Peyer's patch (tissue), 4 donors: ENCODE measurements at regions not wholly inside any gene's neighbourhood (a gene's known extent, or its start where the extent isn't known, plus 50 kb on each side); places are given as distances from the start of the nearest gene placed in this dataset.

Experiments used
- DNase-seq, 3 donors: peaks; one replicate each; pipeline ENCODE4 v3.0.0-alpha.2; 2017 to 2019
- H3K27ac ChIP-seq, 4 donors: fragments of 200-600 bp; sonication (generic); one replicate each; pipeline ENCODE4 v1.5.1; 2016 to 2019
- H3K27me3 ChIP-seq, 2 donors: fragments of 200-600 bp; sonication (generic); one replicate each; pipeline ENCODE4 v1.5.1; 2019
- H3K36me3 ChIP-seq, 3 donors: fragments of 200-600 bp; sonication (generic); one replicate each; pipeline ENCODE4 v1.5.1; 2016 to 2019
- H3K4me1 ChIP-seq, 4 donors: fragments of 200-600 bp; sonication (generic); one replicate each; pipeline ENCODE4 v1.5.1; 2016 to 2019
- H3K4me3 ChIP-seq, 4 donors: fragments of 200-600 bp; sonication (generic); 1 replicate in 3 of 4; 2 replicates in 1 of 4; pipeline ENCODE4 v1.5.1; 2016 to 2019; ENCODE audit warnings: mild to moderate bottlenecking in 1 of 4
- H3K9me3 ChIP-seq, 4 donors: fragments of 200-600 bp; sonication (generic); one replicate each; pipeline ENCODE4 v1.5.1; 2016 to 2019; ENCODE audit warnings: mild to moderate bottlenecking in 1 of 4
- POLR2A ChIP-seq, 2 donors: fragments of 450-650 bp; IDR thresholded peaks; one replicate each; pipeline ENCODE4 v1.5.1; 2017; ENCODE audit warnings: antibody characterized with exemption in 2 of 2, mild to moderate bottlenecking in 2 of 2, moderate library complexity in 2 of 2
- TF ChIP-seq, protein P1 (sequence below), 6 experiments: fragments of 450-650 bp in 4 of 6; fragments of 200-600 bp in 2 of 6; sonication (generic) in 1 of 6; IDR thresholded peaks; one replicate each; pipeline ENCODE4 v1.5.1; 2017 to 2019; ENCODE audit warnings: antibody characterized with exemption in 6 of 6, mild to moderate bottlenecking in 3 of 6, moderate library complexity in 1 of 6

DNA sequence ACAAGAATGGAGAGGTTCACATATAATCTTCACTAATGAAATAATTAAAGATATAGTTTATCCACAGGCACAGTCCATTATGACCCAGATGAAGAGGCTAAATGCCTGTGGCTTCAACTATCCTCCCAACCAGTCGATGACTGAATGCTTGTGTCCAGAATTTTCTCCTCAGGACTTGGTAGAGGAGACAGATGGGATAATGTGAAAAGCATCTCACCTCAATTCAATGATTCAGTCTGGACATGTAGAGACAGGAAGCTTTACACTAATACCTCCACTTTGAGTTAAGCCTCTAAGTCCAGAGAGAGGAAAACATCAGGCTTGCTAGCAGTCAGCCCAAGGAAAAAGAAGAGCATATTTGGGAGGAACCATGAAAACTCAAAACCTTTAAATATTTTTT, 59.1 kb upstream of the COL1A2 start:
- Histone ChIP-seq H3K27me3 (no peaks in the 10 kb centered on the region), H3K4me3 (no peak overlapping the region), H3K9me3 (no peaks in the 10 kb centered on the region), H3K4me1 (no peaks in the 10 kb centered on the region), H3K27ac (no peak overlapping the region), H3K36me3 (no peaks in the 10 kb centered on the region)
- no peak for DNase-seq
- TF ChIP-seq, protein P1, sequence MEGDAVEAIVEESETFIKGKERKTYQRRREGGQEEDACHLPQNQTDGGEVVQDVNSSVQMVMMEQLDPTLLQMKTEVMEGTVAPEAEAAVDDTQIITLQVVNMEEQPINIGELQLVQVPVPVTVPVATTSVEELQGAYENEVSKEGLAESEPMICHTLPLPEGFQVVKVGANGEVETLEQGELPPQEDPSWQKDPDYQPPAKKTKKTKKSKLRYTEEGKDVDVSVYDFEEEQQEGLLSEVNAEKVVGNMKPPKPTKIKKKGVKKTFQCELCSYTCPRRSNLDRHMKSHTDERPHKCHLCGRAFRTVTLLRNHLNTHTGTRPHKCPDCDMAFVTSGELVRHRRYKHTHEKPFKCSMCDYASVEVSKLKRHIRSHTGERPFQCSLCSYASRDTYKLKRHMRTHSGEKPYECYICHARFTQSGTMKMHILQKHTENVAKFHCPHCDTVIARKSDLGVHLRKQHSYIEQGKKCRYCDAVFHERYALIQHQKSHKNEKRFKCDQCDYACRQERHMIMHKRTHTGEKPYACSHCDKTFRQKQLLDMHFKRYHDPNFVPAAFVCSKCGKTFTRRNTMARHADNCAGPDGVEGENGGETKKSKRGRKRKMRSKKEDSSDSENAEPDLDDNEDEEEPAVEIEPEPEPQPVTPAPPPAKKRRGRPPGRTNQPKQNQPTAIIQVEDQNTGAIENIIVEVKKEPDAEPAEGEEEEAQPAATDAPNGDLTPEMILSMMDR (IDR thresholded peaks at IDR 0.05), result no peak
- TF ChIP-seq POLR2A (IDR thresholded peaks at IDR 0.05), result no peak

DNA sequence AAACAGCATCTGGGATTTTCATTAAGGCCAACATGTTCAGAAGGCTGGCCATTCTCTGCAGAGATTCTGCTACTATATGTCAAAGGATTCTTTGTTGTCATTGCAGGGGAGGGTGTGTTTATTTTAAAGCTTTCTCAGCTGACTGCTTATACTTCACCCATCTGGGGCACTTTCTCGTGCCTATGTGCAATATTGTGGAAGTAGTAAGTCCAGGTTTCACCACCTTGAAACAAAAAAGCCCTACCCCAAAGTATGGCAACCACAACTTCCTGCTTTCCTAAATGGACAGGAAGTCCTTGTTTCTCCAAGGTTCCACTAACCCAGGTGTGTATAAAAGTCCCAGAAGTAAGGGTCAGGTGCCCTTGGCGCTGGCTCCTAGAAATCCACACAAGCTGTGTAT, 58.7 kb upstream of the COL1A2 start:
- no peaks in the 10 kb centered on the region for H3K4me1 ChIP-seq
- no peak overlapping the region for H3K27ac ChIP-seq
- H3K36me3 ChIP-seq, result no peaks in the 10 kb centered on the region
- no peaks in the 10 kb centered on the region for H3K27me3 ChIP-seq
- H3K9me3 ChIP-seq, result no peaks in the 10 kb centered on the region
- H3K4me3 ChIP-seq, result no peak overlapping the region
- DNase-seq, result no peak
- TF ChIP-seq, protein P1 (IDR thresholded peaks at IDR 0.05), result no peak
- TF ChIP-seq POLR2A (IDR thresholded peaks at IDR 0.05), result no peak

DNA sequence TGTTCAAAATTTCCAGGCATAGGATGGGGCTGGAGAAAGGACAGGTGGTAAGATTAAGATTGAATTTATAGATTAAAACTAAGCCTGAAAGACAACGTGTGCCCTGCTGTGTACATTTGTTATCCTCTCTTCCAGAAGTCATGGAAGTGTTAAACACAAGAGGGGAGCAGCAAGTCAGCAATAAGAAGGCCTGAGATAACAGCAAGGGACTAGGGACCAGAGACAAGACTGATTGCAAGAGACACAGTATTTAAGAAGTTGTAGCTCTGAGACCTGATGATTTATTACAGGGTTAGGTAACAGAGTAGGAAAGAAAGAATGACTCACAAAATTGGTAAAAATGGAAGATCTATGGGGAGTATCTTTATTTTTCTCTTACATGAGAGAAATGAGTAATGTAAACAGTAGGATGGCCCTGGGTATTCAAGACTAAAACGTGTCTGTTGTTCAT, 55.7 kb upstream of the COL1A2 start:
- no peaks in the 10 kb centered on the region for H3K27me3 ChIP-seq
- no peaks in the 10 kb centered on the region for H3K4me1 ChIP-seq
- TF ChIP-seq, protein P1 (IDR thresholded peaks at IDR 0.05), result no peak
- TF ChIP-seq POLR2A (IDR thresholded peaks at IDR 0.05), result no peak
- no peaks in the 10 kb centered on the region for H3K9me3 ChIP-seq
- H3K27ac ChIP-seq, result no peak overlapping the region
- H3K36me3 ChIP-seq, result no peaks in the 10 kb centered on the region
- no peak for DNase-seq
- H3K4me3 ChIP-seq, result no peak overlapping the region

DNA sequence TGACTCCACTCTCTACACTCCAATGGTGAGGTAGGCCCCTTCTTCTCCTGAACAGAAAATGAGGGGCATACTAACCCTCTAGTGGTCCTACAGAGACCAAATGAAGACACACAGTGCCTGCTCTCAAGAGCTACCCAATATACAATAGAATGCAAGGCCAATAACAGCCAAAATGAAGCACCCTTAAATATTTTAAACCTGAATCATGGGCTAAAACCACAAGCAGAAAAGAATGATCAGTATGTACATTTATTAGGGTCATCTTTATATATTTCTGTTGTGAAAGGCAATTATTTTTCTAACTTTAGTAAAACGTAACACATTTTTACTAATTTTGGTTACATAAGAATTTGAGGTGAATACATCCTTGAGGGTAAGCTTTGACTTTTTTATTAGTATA, 49.9 kb upstream of the COL1A2 start:
- TF ChIP-seq, protein P1 (IDR thresholded peaks at IDR 0.05), result no peak
- TF ChIP-seq POLR2A (IDR thresholded peaks at IDR 0.05), result no peak
- Histone ChIP-seq H3K4me3 (no peak overlapping the region), H3K27me3 (no peaks in the 10 kb centered on the region), H3K9me3 (no peaks in the 10 kb centered on the region), H3K27ac (no peak overlapping the region), H3K36me3 (no peaks in the 10 kb centered on the region), H3K4me1 (no peaks in the 10 kb centered on the region)
- DNase-seq, result no peak
